ENCODE measurements at regions not wholly inside any gene's neighbourhood (a gene's known extent, or its start where the extent isn't known, plus 50 kb on each side); places are given as distances from the start of the nearest gene placed in this dataset.

DNA sequence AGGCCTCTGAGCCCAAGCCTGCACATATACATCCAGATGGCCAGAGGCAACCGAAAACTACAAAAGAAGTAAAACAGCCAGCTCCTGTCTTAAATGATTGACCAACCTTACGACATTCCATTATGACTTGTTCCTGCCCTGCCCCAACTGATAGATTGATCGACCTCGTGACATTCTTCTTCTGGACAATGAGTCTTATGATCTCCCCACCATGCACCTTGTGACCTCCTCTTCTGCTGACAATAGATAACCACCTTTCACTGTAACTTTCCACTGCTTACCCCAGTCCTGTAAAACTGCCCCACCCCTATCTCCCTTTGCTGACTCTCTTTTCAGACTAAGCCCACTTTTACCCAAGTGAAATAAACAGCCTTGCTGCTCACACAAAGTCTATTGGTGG is 670.0 kb upstream of the PKDCC start:
- H3K27me3 ChIP-seq, result no peaks in the 10 kb centered on the region
- no peak for DNase-seq (ENCODE audit: low spot score)
- H4K20me1 ChIP-seq (ENCODE audit: low read depth), result no peaks in the 10 kb centered on the region
- no peaks in the 10 kb centered on the region for H3K79me2 ChIP-seq (ENCODE audit: low read depth)
- no peak overlapping the region for H3K9ac ChIP-seq
- no peak overlapping the region for H3K4me3 ChIP-seq
- TF ChIP-seq, protein P1, sequence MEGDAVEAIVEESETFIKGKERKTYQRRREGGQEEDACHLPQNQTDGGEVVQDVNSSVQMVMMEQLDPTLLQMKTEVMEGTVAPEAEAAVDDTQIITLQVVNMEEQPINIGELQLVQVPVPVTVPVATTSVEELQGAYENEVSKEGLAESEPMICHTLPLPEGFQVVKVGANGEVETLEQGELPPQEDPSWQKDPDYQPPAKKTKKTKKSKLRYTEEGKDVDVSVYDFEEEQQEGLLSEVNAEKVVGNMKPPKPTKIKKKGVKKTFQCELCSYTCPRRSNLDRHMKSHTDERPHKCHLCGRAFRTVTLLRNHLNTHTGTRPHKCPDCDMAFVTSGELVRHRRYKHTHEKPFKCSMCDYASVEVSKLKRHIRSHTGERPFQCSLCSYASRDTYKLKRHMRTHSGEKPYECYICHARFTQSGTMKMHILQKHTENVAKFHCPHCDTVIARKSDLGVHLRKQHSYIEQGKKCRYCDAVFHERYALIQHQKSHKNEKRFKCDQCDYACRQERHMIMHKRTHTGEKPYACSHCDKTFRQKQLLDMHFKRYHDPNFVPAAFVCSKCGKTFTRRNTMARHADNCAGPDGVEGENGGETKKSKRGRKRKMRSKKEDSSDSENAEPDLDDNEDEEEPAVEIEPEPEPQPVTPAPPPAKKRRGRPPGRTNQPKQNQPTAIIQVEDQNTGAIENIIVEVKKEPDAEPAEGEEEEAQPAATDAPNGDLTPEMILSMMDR (IDR thresholded peaks at IDR 0.05), result no peak
- TF ChIP-seq EZH2phosphoT487 (IDR thresholded peaks at IDR 0.05) (no peak), EZH2 (IDR thresholded peaks at IDR 0.05) (no peak)
- no peaks in the 10 kb centered on the region for H3K9me3 ChIP-seq (ENCODE audit: low read depth)
- peaks cover 26% of the 10 kb centered on the region for H3K4me1 Mint-ChIP-seq
- H3K4me1 ChIP-seq, result no peaks in the 10 kb centered on the region
- H2AFZ ChIP-seq (replicated peaks), result no peak overlapping the region
- H3K27ac ChIP-seq, result no peak overlapping the region
- no peak overlapping the region for H3K4me2 ChIP-seq
- no peaks in the 10 kb centered on the region for H3F3A ChIP-seq (ENCODE audit: low read depth)
- peaks cover 3% of the 10 kb centered on the region for H3K27me3 Mint-ChIP-seq (ENCODE audit: insufficient read depth, low read depth)
- no peak overlapping the region for H3K27ac Mint-ChIP-seq
- H3K36me3 Mint-ChIP-seq, result no peaks in the 10 kb centered on the region
- no peak overlapping the region for H3K4me3 Mint-ChIP-seq
- H3K9me3 Mint-ChIP-seq, result no peaks in the 10 kb centered on the region
- no peaks in the 10 kb centered on the region for H3K36me3 ChIP-seq

DNA sequence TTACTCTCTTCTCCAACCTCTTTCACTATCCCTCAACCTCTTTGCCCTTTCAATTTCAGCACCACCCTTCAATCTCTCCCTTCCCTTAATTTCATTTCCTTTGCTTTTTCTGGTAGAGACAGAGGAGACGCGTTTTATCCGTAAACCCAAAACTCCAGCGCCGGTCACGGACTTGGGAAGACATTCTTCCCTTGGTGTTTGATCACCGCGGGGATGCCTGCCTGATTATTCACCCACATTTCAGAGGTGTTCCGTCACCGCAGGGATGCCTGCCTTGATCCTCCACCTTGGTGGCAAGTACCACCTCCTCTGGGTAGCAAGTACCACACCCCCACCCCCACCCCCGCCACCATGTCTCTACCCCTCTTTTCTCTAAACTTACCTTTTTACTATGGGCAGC is 669.4 kb upstream of the PKDCC start:
- H3K9ac ChIP-seq, result no peak overlapping the region
- H2AFZ ChIP-seq (replicated peaks), result no peak overlapping the region
- no peak for DNase-seq (ENCODE audit: low spot score)
- Mint-ChIP-seq H3K4me1 (peaks cover 26% of the 10 kb centered on the region), H3K9me3 (no peaks in the 10 kb centered on the region), H3K4me3 (no peak overlapping the region), H3K36me3 (no peaks in the 10 kb centered on the region), H3K27me3 (ENCODE audit: insufficient read depth, low read depth) (peaks cover 3% of the 10 kb centered on the region), H3K27ac (no peak overlapping the region)
- H3K27ac ChIP-seq, result no peak overlapping the region
- H3K4me1 ChIP-seq, result no peaks in the 10 kb centered on the region
- H4K20me1 ChIP-seq (ENCODE audit: low read depth), result no peaks in the 10 kb centered on the region
- no peak overlapping the region for H3K4me2 ChIP-seq
- no peaks in the 10 kb centered on the region for H3K36me3 ChIP-seq
- no peak for TF ChIP-seq EZH2 (IDR thresholded peaks at IDR 0.05)
- TF ChIP-seq EZH2phosphoT487 (IDR thresholded peaks at IDR 0.05), result no peak
- TF ChIP-seq, protein P1 (IDR thresholded peaks at IDR 0.05), result no peak
- no peaks in the 10 kb centered on the region for H3K79me2 ChIP-seq (ENCODE audit: low read depth)
- H3F3A ChIP-seq (ENCODE audit: low read depth), result no peaks in the 10 kb centered on the region
- H3K9me3 ChIP-seq (ENCODE audit: low read depth), result no peaks in the 10 kb centered on the region
- no peak overlapping the region for H3K4me3 ChIP-seq
- H3K27me3 ChIP-seq, result no peaks in the 10 kb centered on the region

DNA sequence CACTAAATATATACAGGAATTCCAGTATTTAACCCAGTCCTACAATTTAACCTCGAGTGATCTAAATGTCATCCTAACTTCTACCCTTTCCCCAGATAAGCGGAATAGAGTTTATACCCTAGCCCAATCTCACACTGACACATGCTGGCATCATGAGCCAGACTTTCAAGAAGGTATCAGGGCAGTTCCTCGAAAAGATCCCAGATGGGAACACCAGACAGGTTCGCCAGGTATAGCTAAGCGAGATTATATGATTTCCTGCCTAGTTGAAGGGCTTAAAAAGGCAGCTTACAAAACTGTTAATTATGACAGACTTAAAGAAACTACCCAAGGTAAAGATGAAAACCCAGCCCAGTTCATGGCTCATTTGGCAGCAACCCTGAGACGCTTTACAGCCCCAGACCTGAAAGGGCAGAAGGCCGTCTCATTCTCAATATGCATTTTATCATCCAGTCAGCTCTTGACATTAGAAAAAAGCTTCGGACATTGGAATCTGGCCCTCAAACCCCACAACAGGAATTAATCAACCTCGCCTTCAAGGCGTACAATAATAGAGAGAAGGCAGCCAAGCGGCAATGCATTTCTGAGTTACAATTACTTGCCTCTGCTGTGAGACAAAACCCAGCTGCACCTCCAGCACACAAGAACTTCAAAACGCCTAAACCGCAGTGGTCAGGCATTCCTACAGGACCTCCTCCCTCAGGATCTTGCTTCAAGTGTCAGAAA is 668.2 kb upstream of the PKDCC start:
- Histone ChIP-seq H2AFZ (replicated peaks) (no peak overlapping the region), H3K27me3 (no peaks in the 10 kb centered on the region), H3F3A (ENCODE audit: low read depth) (no peaks in the 10 kb centered on the region), H3K27ac (no peak overlapping the region), H3K36me3 (no peaks in the 10 kb centered on the region), H4K20me1 (ENCODE audit: low read depth) (no peaks in the 10 kb centered on the region), H3K9me3 (ENCODE audit: low read depth) (no peaks in the 10 kb centered on the region), H3K4me2 (no peak overlapping the region), H3K9ac (no peak overlapping the region), H3K4me3 (no peak overlapping the region), H3K4me1 (no peaks in the 10 kb centered on the region), H3K79me2 (ENCODE audit: low read depth) (no peaks in the 10 kb centered on the region)
- DNase-seq (ENCODE audit: low spot score), result peak; percentile 9
- Mint-ChIP-seq H3K4me3 (peak overlapping the region; percentile 1), H3K4me1 (peaks cover 26% of the 10 kb centered on the region), H3K27ac (no peak overlapping the region), H3K36me3 (no peaks in the 10 kb centered on the region), H3K9me3 (no peaks in the 10 kb centered on the region), H3K27me3 (ENCODE audit: insufficient read depth, low read depth) (peaks cover 3% of the 10 kb centered on the region)
- TF ChIP-seq, protein P1 (IDR thresholded peaks at IDR 0.05), result no peak

All from neural progenitor cell (in vitro differentiated cells).